ENCODE measurements at regions not wholly inside any gene's neighbourhood (a gene's known extent, or its start where the extent isn't known, plus 50 kb on each side); places are given as distances from the start of the nearest gene placed in this dataset.

DNA sequence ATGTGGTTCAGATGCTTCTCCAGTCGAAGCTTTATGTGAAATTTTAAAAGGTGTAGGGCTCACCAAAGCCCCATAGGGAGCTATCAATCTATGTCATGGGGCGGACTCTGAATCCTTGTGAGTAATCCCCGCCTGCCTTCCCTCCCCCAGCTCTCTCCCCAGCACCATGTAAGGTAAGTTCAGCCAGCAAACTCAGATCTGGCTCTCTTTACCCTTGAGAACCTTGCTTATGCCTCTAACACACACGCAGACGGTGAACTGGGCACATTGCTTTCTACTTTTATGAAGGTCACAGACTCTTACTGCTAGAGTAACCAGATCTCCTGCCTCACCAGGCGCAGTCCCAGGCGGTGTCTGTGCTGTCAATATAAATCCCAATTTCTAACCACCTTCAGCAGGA is 82.6 kb upstream of the CNKSR3 start:
- H3K4me3 ChIP-seq (ENCODE audit: low read length) = no peak overlapping the region
- no peaks in the 10 kb centered on the region for H3K4me1 ChIP-seq (ENCODE audit: low read length)
- H3K4me2 ChIP-seq (ENCODE audit: low read depth, low read length, poor library complexity, severe bottlenecking) = no peak overlapping the region
- H2AFZ ChIP-seq (ENCODE audit: low read length) = no peak overlapping the region
- H3K36me3 ChIP-seq (ENCODE audit: insufficient read depth, low read length) = no peaks in the 10 kb centered on the region
- no peaks in the 10 kb centered on the region for H4K20me1 ChIP-seq (ENCODE audit: insufficient read depth, low read depth, low read length)
- H3K9me3 ChIP-seq (ENCODE audit: low read length) = no peaks in the 10 kb centered on the region
- no peaks in the 10 kb centered on the region for H3K9me2 ChIP-seq (replicated peaks; ENCODE audit: insufficient read depth, low read length)
- H3K79me2 ChIP-seq (ENCODE audit: low read length) = no peaks in the 10 kb centered on the region
- no peak for DNase-seq
- H3K27me3 ChIP-seq (ENCODE audit: low read length) = no peaks in the 10 kb centered on the region
- no peak overlapping the region for H3K27ac ChIP-seq (ENCODE audit: low read length)
- no peak overlapping the region for H3K9ac ChIP-seq (ENCODE audit: low read length)

DNA sequence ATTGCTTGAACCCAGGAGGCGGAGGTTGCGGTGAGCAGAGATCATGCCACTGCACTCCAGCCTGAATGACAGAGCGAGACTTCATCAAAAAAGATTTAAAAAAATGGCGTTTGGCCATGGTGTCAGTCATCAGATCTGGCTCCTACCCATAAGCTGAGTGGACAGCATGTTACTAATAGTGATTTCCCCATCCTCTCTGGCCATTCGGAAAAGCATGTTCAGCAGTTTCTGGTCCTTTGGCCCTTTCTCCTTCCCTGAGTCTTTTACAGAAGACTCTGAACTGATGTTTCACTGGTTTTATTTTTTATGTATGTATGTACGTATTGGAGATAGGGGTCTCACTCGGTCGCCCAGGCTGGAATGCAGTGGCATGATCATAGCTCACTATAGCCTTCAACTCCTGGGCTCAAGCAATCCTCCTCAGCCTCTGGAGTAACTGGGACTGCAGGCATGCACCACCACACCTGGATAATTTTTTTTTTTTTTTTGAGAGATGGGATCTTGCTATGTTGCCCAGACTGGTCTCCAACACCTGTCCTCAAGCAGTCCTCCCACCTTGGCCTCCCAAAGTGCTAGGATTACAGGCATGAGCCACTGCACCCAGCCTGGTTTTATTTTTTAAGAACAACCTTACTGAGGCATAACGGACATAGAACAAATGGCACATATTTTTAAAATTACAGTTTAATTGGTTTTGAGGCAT is 84.2 kb upstream of the CNKSR3 start:
- Histone ChIP-seq H3K9ac (ENCODE audit: low read length) (no peak overlapping the region), H3K79me2 (ENCODE audit: low read length) (no peaks in the 10 kb centered on the region), H3K4me3 (ENCODE audit: low read length) (no peak overlapping the region), H3K9me2 (replicated peaks; ENCODE audit: insufficient read depth, low read length) (no peaks in the 10 kb centered on the region), H3K4me2 (ENCODE audit: low read depth, low read length, poor library complexity, severe bottlenecking) (no peak overlapping the region), H4K20me1 (ENCODE audit: insufficient read depth, low read depth, low read length) (no peaks in the 10 kb centered on the region), H3K27ac (ENCODE audit: low read length) (no peak overlapping the region), H3K36me3 (ENCODE audit: insufficient read depth, low read length) (no peaks in the 10 kb centered on the region), H2AFZ (ENCODE audit: low read length) (no peak overlapping the region), H3K27me3 (ENCODE audit: low read length) (no peaks in the 10 kb centered on the region), H3K4me1 (ENCODE audit: low read length) (no peaks in the 10 kb centered on the region), H3K9me3 (ENCODE audit: low read length) (no peaks in the 10 kb centered on the region)
- no peak for DNase-seq

- Histone ChIP-seq H3K4me1 (ENCODE audit: low read length) (no peaks in the 10 kb centered on the region), H3K36me3 (ENCODE audit: insufficient read depth, low read length) (no peaks in the 10 kb centered on the region), H4K20me1 (ENCODE audit: insufficient read depth, low read depth, low read length) (no peaks in the 10 kb centered on the region), H3K9ac (ENCODE audit: low read length) (no peak overlapping the region), H2AFZ (ENCODE audit: low read length) (no peak overlapping the region), H3K27me3 (ENCODE audit: low read length) (no peaks in the 10 kb centered on the region), H3K9me3 (ENCODE audit: low read length) (no peaks in the 10 kb centered on the region), H3K27ac (ENCODE audit: low read length) (no peak overlapping the region), H3K9me2 (replicated peaks; ENCODE audit: insufficient read depth, low read length) (no peaks in the 10 kb centered on the region), H3K79me2 (ENCODE audit: low read length) (no peaks in the 10 kb centered on the region), H3K4me2 (ENCODE audit: low read depth, low read length, poor library complexity, severe bottlenecking) (no peak overlapping the region), H3K4me3 (ENCODE audit: low read length) (no peak overlapping the region)
- DNase-seq = no peak
Observed at GRCh38 chr6:154595538-154595937, 85.1 kb upstream of the CNKSR3 start.

DNA sequence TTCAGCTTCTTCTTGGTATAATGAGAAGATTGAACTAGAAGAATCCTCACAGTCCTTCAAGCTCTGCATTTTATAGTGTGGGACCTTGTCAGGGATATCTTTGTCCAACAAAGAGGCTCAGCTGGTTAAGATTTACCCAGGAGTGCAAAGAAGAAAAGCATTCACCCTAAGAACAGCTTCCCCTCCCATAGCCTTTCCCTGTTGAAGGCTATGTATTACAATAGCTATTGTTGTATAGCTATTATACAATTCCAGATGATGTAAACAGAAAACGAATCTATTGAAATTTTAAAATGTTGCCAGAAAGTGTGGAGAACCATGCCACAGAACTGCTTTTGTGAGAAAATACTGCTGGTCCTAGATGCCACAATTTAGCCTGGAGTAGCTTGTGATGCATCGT is 85.5 kb upstream of the CNKSR3 start:
- no peak overlapping the region for H2AFZ ChIP-seq (ENCODE audit: low read length)
- H4K20me1 ChIP-seq (ENCODE audit: insufficient read depth, low read depth, low read length) = no peaks in the 10 kb centered on the region
- H3K4me1 ChIP-seq (ENCODE audit: low read length) = no peaks in the 10 kb centered on the region
- no peak overlapping the region for H3K27ac ChIP-seq (ENCODE audit: low read length)
- H3K9ac ChIP-seq (ENCODE audit: low read length) = no peak overlapping the region
- H3K4me3 ChIP-seq (ENCODE audit: low read length) = no peak overlapping the region
- no peak for DNase-seq
- H3K9me3 ChIP-seq (ENCODE audit: low read length) = no peaks in the 10 kb centered on the region
- H3K79me2 ChIP-seq (ENCODE audit: low read length) = no peaks in the 10 kb centered on the region
- no peaks in the 10 kb centered on the region for H3K27me3 ChIP-seq (ENCODE audit: low read length)
- no peaks in the 10 kb centered on the region for H3K36me3 ChIP-seq (ENCODE audit: insufficient read depth, low read length)
- no peak overlapping the region for H3K4me2 ChIP-seq (ENCODE audit: low read depth, low read length, poor library complexity, severe bottlenecking)
- no peaks in the 10 kb centered on the region for H3K9me2 ChIP-seq (replicated peaks; ENCODE audit: insufficient read depth, low read length)

DNA sequence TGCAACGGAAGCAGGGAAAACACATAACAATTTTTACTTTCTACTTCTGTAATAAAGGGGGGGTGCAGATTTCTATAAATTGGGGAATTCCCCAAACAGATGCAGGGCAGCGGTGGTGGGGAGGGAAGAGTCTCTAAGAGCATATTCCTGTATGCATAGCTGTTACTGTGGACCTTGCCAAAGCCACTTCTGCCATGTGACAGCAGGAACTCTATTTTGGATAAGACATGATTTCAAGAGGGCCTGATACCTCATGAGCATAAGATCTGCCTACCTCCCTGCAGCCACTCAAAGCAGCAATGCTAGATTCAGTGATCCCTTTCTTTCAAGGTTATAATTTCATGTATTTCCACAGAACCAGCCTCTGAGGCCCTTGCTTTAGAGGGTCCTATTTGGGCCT is 86.2 kb upstream of the CNKSR3 start:
- H3K9me3 ChIP-seq (ENCODE audit: low read length) = no peaks in the 10 kb centered on the region
- H4K20me1 ChIP-seq (ENCODE audit: insufficient read depth, low read depth, low read length) = no peaks in the 10 kb centered on the region
- H3K9ac ChIP-seq (ENCODE audit: low read length) = no peak overlapping the region
- no peak overlapping the region for H3K27ac ChIP-seq (ENCODE audit: low read length)
- no peak overlapping the region for H3K4me3 ChIP-seq (ENCODE audit: low read length)
- H3K4me1 ChIP-seq (ENCODE audit: low read length) = no peaks in the 10 kb centered on the region
- H2AFZ ChIP-seq (ENCODE audit: low read length) = no peak overlapping the region
- no peaks in the 10 kb centered on the region for H3K9me2 ChIP-seq (replicated peaks; ENCODE audit: insufficient read depth, low read length)
- no peaks in the 10 kb centered on the region for H3K36me3 ChIP-seq (ENCODE audit: insufficient read depth, low read length)
- DNase-seq = no peak
- no peak overlapping the region for H3K4me2 ChIP-seq (ENCODE audit: low read depth, low read length, poor library complexity, severe bottlenecking)
- no peaks in the 10 kb centered on the region for H3K27me3 ChIP-seq (ENCODE audit: low read length)
- H3K79me2 ChIP-seq (ENCODE audit: low read length) = no peaks in the 10 kb centered on the region

DNA sequence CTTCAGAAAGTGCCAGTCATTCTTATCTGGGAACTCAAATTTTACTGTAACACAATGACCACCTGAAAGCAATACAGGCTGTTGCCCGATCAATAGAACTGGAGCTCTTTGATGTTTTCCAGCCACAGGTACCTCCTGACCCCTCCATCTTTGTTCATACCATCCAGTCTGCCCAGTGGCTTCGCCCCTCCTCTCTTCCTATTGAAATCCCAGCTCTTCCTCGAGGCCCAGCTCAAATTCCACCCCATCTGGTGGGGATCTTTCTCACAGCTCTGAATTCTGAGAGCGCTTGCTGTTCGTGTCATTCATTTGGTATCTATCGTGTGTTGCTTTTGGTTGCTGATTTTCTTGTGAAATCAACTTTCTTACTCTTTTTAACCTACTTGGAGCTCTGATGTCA is 87.9 kb upstream of the CNKSR3 start:
- DNase-seq = no peak
- H3K9me3 ChIP-seq (ENCODE audit: low read length) = no peaks in the 10 kb centered on the region
- no peak overlapping the region for H3K4me3 ChIP-seq (ENCODE audit: low read length)
- H3K36me3 ChIP-seq (ENCODE audit: insufficient read depth, low read length) = no peaks in the 10 kb centered on the region
- H3K9ac ChIP-seq (ENCODE audit: low read length) = no peak overlapping the region
- no peaks in the 10 kb centered on the region for H3K79me2 ChIP-seq (ENCODE audit: low read length)
- no peak overlapping the region for H3K4me2 ChIP-seq (ENCODE audit: low read depth, low read length, poor library complexity, severe bottlenecking)
- no peaks in the 10 kb centered on the region for H4K20me1 ChIP-seq (ENCODE audit: insufficient read depth, low read depth, low read length)
- no peaks in the 10 kb centered on the region for H3K9me2 ChIP-seq (replicated peaks; ENCODE audit: insufficient read depth, low read length)
- no peaks in the 10 kb centered on the region for H3K4me1 ChIP-seq (ENCODE audit: low read length)
- H3K27me3 ChIP-seq (ENCODE audit: low read length) = no peaks in the 10 kb centered on the region
- no peak overlapping the region for H2AFZ ChIP-seq (ENCODE audit: low read length)
- H3K27ac ChIP-seq (ENCODE audit: low read length) = no peak overlapping the region

DNA sequence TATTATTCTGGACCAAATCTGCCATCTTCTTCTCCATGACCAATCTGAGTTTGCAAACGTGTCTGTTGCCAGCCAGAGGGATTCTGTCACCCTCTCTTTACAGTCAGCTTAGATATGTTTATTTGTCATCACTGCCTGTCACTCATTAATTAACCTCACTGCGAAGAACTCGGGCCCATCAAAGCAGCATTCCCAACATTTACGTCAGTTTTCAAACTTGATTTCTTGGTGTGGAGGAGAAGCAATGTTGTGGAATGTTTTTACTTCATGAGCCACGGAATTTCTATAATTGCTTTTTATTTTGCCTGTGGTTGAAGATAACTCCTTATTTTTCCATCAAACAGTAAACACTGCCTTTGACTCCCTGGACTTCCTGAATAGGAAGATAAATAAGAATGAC is 91.8 kb upstream of the CNKSR3 start:
- Histone ChIP-seq H2AFZ (ENCODE audit: low read length) (no peak overlapping the region), H3K9me3 (ENCODE audit: low read length) (no peaks in the 10 kb centered on the region), H3K9me2 (replicated peaks; ENCODE audit: insufficient read depth, low read length) (no peaks in the 10 kb centered on the region), H4K20me1 (ENCODE audit: insufficient read depth, low read depth, low read length) (no peaks in the 10 kb centered on the region), H3K4me3 (ENCODE audit: low read length) (no peak overlapping the region), H3K9ac (ENCODE audit: low read length) (no peak overlapping the region), H3K79me2 (ENCODE audit: low read length) (no peaks in the 10 kb centered on the region), H3K4me1 (ENCODE audit: low read length) (no peaks in the 10 kb centered on the region), H3K27ac (ENCODE audit: low read length) (no peak overlapping the region), H3K27me3 (ENCODE audit: low read length) (no peaks in the 10 kb centered on the region; the same call in 1 of the 2 replicates), H3K36me3 (ENCODE audit: insufficient read depth, low read length) (no peaks in the 10 kb centered on the region), H3K4me2 (ENCODE audit: low read depth, low read length, poor library complexity, severe bottlenecking) (no peak overlapping the region)
- no peak for DNase-seq

GRCh38 chr6:154602708-154603107 is 92.2 kb upstream of the CNKSR3 start:
- Histone ChIP-seq H2AFZ (ENCODE audit: low read length) (no peak overlapping the region), H3K4me1 (ENCODE audit: low read length) (no peaks in the 10 kb centered on the region), H3K4me3 (ENCODE audit: low read length) (no peak overlapping the region), H3K79me2 (ENCODE audit: low read length) (no peaks in the 10 kb centered on the region), H3K9me3 (ENCODE audit: low read length) (no peaks in the 10 kb centered on the region), H3K36me3 (ENCODE audit: insufficient read depth, low read length) (no peaks in the 10 kb centered on the region), H3K9me2 (replicated peaks; ENCODE audit: insufficient read depth, low read length) (no peaks in the 10 kb centered on the region), H3K27ac (ENCODE audit: low read length) (no peak overlapping the region), H4K20me1 (ENCODE audit: insufficient read depth, low read depth, low read length) (no peaks in the 10 kb centered on the region), H3K4me2 (ENCODE audit: low read depth, low read length, poor library complexity, severe bottlenecking) (no peak overlapping the region), H3K9ac (ENCODE audit: low read length) (no peak overlapping the region), H3K27me3 (ENCODE audit: low read length) (no peaks in the 10 kb centered on the region; the same call in 1 of the 2 replicates)
- DNase-seq = no peak

All from Karpas-422 (cell line).